Mucosa of descending colon (tissue), 3 donors: ENCODE measurements at regions not wholly inside any gene's neighbourhood (a gene's known extent, or its start where the extent isn't known, plus 50 kb on each side); places are given as distances from the start of the nearest gene placed in this dataset.
"Not testable (repeated sequence)": the region's sequence is repeated elsewhere in the genome, so short reads cannot be mapped to it uniquely, and the experiment has no call there.

Experiments used
- ATAC-seq: fragments of 200-7000 bp; cut with Tn5 transposase; one replicate; pipeline ENCODE4 v1.9.1; 2020; ENCODE audit warnings: mild to moderate bottlenecking, moderate library complexity
- DNase-seq, 3 donors: peaks; one replicate each; pipeline ENCODE4 v3.0.0-alpha.2; 2020
- H3K36me3 ChIP-seq: fragments of 200-600 bp; one replicate; pipeline ENCODE4 v1.8.0; 2021; ENCODE audit warnings: low read depth, mild to moderate bottlenecking
- H3K4me1 ChIP-seq: fragments of 200-600 bp; one replicate; pipeline ENCODE4 v1.8.0; 2021; ENCODE audit warnings: low read depth, mild to moderate bottlenecking
- H3K4me3 ChIP-seq: fragments of 200-600 bp; one replicate; pipeline ENCODE4 v1.8.0; 2021; ENCODE audit warnings: mild to moderate bottlenecking
- H3K9me3 ChIP-seq: fragments of 200-600 bp; one replicate; pipeline ENCODE4 v1.8.0; 2021; ENCODE audit warnings: mild to moderate bottlenecking
- intact Hi-C, 2 donors: fragments of 100-400 bp; cut with DNase I in 1 of 2; cut with micrococcal nuclease in 1 of 2; formaldehyde crosslinking; loops; one replicate each; pipeline versions ENCODE4 v1.11.0 to v1.11.1; 2022; cut with DNase I, micrococcal nuclease
- TF ChIP-seq, protein P1 (sequence below): fragments of 200-600 bp; IDR thresholded peaks from one replicate; pipeline ENCODE4 v1.8.0; 2022; ENCODE audit warnings: antibody characterized with exemption, mild to moderate bottlenecking
- donor health status: DM: no; HTN: no; CAD: no; lungs with moderate emphysema.
- donor health status: DM: no; HTN: no; CAD: no.
- donor health status: DM: no; HTN: yes; CAD: no.

DNA sequence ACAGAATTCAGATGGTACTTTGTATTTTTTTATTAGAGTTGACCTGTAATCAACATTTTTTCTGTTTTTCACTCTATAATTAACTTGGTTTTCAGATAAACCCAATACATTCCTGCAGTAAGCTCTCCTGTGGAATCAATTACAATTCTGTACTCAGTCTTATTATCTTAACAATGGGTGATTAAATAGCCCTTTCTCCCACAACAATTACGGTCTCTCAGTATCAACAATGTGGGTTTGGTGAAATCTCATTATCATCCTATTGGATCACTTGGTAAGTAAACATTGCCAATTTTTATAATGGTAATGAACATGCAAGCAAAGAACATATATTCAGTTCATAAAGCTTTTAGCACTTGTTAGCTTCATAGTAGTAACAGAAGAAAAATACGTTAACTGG lies 438.9 kb upstream of the EPHA7 start:
- intact Hi-C loops: no loop called here
- DNase-seq (no peak), ATAC-seq (no peak)
- H3K9me3 ChIP-seq: no peaks in the 10 kb centered on the region
- no peaks in the 10 kb centered on the region for H3K36me3 ChIP-seq
- H3K4me3 ChIP-seq: no peak overlapping the region
- H3K4me1 ChIP-seq: no peaks in the 10 kb centered on the region
- TF ChIP-seq, protein P1, sequence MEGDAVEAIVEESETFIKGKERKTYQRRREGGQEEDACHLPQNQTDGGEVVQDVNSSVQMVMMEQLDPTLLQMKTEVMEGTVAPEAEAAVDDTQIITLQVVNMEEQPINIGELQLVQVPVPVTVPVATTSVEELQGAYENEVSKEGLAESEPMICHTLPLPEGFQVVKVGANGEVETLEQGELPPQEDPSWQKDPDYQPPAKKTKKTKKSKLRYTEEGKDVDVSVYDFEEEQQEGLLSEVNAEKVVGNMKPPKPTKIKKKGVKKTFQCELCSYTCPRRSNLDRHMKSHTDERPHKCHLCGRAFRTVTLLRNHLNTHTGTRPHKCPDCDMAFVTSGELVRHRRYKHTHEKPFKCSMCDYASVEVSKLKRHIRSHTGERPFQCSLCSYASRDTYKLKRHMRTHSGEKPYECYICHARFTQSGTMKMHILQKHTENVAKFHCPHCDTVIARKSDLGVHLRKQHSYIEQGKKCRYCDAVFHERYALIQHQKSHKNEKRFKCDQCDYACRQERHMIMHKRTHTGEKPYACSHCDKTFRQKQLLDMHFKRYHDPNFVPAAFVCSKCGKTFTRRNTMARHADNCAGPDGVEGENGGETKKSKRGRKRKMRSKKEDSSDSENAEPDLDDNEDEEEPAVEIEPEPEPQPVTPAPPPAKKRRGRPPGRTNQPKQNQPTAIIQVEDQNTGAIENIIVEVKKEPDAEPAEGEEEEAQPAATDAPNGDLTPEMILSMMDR: no peak

DNA sequence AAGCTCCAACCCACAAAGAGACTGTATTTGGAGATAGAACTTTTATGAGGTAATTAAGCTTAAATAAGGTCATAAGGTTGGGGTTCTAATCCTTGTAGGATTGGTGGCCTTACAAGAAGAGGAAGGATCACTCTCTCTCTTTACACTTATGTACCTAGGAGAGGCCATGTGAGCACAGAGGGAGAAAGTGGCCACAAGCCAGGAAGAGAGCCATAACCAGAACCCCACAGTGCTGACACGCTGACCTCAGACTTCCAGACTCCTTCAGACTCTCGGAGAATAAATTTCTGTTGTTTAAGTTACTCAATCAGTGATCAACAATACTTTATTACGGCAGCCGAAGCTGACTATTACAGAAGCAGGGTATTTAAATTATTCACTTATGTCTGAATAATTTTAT lies 430.5 kb upstream of the EPHA7 start:
- no peak overlapping the region for H3K4me3 ChIP-seq
- no peaks in the 10 kb centered on the region for H3K36me3 ChIP-seq
- no peak for DNase-seq
- no peaks in the 10 kb centered on the region for H3K9me3 ChIP-seq
- intact Hi-C loops: no loop called here
- no peaks in the 10 kb centered on the region for H3K4me1 ChIP-seq
- ATAC-seq: no peak
- TF ChIP-seq, protein P1: no peak

DNA sequence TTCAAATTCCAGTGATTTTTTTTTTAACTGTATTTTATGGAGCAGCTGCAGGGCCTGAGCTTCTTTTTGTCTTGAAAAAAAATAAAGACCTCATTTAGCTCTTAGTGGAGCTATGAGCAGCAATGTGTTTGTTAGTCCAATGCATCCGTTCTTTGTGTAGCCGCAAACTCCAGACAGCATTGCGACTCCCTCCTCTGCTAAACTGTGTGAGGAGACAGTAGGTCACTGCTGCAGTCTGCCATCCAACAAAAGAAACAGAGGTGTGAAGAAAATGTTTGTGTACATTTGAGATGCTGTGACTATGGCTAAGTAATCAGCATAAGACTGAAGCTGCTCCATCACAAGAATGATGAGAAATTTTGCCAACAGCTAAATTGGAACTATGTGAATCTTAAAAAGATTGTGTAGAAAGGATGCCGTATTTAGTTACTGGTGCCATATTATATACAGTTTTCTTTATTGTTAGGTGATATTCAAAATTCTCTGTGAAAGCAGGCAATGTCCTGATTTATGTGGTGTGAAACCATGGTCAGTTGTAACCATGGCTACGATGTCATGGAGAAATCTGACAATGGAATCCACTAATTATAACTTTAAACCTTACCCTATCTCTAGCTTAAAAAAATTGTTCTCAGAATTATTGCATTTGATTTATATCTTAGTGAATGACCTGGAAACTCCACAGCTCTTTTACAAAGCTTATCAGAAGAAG lies 428.8 kb upstream of the EPHA7 start:
- TF ChIP-seq, protein P1: no peak
- no peaks in the 10 kb centered on the region for H3K36me3 ChIP-seq

DNA sequence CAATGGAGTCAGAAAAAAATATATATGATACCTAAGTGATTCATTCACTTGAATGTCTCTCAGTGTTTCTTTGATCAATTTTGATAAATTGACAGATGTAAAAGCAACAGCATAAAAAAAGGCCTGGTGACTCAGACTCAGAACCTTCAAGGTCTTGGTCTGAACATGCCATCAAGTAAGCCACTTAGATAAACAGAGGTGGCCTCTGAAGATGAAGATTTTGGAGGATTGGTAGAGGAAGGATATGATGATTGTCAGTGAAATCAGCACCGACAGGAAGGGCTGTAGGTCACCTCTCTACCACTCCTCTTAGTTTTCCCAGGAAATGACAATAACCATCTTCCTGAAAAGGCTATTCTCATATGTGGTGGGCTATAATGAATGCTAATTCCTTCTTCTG lies 422.8 kb upstream of the EPHA7 start:
- H3K4me1 ChIP-seq: no peaks in the 10 kb centered on the region
- no peaks in the 10 kb centered on the region for H3K36me3 ChIP-seq
- no peak for DNase-seq
- TF ChIP-seq, protein P1: no peak
- intact Hi-C loops: no loop called here
- no peaks in the 10 kb centered on the region for H3K9me3 ChIP-seq
- ATAC-seq: no peak
- H3K4me3 ChIP-seq: no peak overlapping the region

More for the DNA sequence above, 428.8 kb upstream of the EPHA7 start:
- no peak for ATAC-seq
- Histone ChIP-seq H3K9me3 (no peaks in the 10 kb centered on the region), H3K4me1 (no peaks in the 10 kb centered on the region), H3K4me3 (no peak overlapping the region)
- intact Hi-C loops: no loop called here
- no peak for DNase-seq

DNA sequence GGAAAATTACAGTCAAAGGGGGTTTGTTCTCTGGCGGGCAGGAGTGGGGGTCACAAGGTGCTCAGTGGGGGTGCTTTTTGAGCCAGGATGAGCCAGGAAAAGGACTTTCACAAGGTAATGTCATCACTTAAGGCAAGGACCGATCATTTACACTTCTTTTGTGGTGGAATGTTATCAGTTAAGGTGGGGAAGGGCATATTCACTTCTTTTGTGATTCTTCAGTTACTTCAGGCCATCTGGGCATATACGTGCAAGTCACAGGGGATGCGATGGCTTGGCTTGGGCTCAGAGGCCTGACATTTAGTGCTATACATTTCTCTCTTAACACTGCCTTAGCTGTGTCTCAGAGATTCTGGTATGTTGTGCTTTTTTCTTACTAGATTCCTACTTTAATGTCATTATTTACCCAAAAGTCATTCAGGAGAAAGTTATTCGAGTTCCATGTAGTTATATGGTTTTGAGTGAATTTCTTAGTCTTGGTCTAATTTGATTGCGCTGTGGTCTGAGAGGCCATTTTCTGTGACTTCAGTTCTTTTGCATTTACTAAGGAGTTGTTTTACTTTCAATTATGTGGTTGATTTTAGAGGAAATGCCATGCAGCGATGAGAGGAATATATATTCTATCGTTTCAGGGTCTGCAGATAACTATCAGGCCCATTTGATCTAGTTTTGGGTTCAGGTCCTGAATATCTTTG lies 416.2 kb upstream of the EPHA7 start:
- H3K36me3 ChIP-seq, H3K9me3 ChIP-seq, intact Hi-C loops, H3K4me3 ChIP-seq, H3K4me1 ChIP-seq, ATAC-seq, DNase-seq: not testable (repeated sequence)

DNA sequence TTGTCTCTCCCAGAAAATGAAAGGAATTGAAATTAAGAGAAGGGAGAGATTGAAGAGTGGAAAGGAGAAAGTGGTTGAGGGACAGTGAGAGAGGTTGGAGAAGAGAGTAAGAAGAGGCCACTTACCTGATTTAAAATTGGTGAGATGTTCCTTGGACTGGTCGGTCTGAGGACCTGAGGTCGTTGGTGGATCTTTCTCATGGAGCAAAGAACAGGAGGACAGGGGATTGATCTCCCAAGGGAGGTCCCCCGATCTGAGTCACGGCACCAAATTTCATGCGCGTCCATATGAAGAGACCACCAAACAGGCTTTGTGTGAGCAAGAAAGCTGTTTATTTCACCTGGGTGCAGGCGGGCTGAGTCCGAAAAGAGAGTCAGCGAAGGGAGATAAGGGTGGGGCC lies 415.7 kb upstream of the EPHA7 start:
- H3K36me3 ChIP-seq, DNase-seq, intact Hi-C loops, ATAC-seq, H3K9me3 ChIP-seq, H3K4me1 ChIP-seq, H3K4me3 ChIP-seq: not testable (repeated sequence)

DNA sequence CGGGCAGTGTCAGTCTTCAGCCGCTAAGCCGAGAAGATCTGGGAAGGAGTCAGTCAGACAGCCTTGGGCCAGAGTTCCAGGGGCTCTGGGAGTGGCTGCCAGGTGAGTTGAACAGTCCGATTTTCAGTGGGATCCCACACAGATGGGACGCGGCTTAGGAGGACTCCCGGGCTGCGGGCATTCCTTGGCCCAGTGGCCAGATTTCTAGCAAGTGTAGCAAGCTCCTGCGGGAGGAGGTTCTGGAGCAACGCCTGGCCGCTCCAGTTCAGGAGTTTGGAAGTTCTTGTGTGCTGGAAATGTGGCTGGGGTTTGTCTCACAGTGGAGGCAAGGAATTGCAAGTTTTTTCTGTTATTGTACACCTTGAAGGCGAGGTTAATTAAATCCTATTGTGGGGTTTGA lies 414.0 kb upstream of the EPHA7 start:
- intact Hi-C loops: not testable (repeated sequence)

DNA sequence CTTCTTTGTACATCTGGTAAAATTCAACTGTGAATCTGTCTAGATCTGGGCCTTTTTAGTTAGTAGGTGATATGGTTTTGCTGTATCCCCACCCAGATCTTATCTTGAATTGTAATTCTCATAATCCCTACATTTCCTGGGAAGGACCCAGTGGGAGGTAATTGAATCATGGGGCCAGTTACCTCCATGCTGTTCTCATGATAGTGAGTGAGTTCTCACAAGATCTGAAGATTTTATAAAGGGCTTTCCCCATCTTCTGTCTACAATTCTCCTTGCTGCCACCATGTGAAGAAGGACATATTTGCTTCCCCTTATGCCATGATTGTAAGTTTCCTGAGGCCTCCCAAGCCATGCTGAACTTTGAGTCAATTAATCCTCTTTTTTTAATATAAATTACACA lies 410.4 kb upstream of the EPHA7 start:
- DNase-seq, intact Hi-C loops, H3K36me3 ChIP-seq, ATAC-seq, H3K4me3 ChIP-seq, H3K4me1 ChIP-seq, H3K9me3 ChIP-seq: not testable (repeated sequence)

More for the DNA sequence above, 414.0 kb upstream of the EPHA7 start:
- H3K4me1 ChIP-seq, H3K9me3 ChIP-seq, DNase-seq, H3K36me3 ChIP-seq, ATAC-seq, H3K4me3 ChIP-seq: not testable (repeated sequence)
